Activated T-cell treated with anti-CD3 and anti-CD28 coated beads, Interleukin-2, amount 50 U/mL, for 24 hours (primary cell): ENCODE measurements at regions not wholly inside any gene's neighbourhood (a gene's known extent, or its start where the extent isn't known, plus 50 kb on each side); places are given as distances from the start of the nearest gene placed in this dataset.
"Not testable (repeated sequence)": the region's sequence is repeated elsewhere in the genome, so short reads cannot be mapped to it uniquely, and the experiment has no call there.

ENCODE experiments used
- DNase-seq: peaks from one replicate; pipeline ENCODE4 v3.0.0-alpha.2; 2020
- H3K27ac Mint-ChIP-seq: 2 replicates; pipeline ENCODE4 v1.8.0; 2020; ENCODE audit warnings: mild to moderate bottlenecking, mixed read lengths
- H3K27me3 Mint-ChIP-seq: 2 replicates; pipeline ENCODE4 v1.8.0; 2020; ENCODE audit warnings: mixed read lengths
- H3K36me3 Mint-ChIP-seq: 2 replicates; pipeline ENCODE4 v1.8.0; 2020; ENCODE audit warnings: low read depth, mixed read lengths
- H3K4me1 Mint-ChIP-seq: 2 replicates; pipeline ENCODE4 v1.8.0; 2020; ENCODE audit warnings: low read depth, mixed read lengths
- H3K4me3 Mint-ChIP-seq: 2 replicates; pipeline ENCODE4 v1.8.0; 2020; ENCODE audit warnings: mild to moderate bottlenecking, moderate library complexity, mixed read lengths
- H3K9me3 Mint-ChIP-seq: 2 replicates; pipeline ENCODE4 v1.8.0; 2020; ENCODE audit warnings: mixed read lengths

DNA sequence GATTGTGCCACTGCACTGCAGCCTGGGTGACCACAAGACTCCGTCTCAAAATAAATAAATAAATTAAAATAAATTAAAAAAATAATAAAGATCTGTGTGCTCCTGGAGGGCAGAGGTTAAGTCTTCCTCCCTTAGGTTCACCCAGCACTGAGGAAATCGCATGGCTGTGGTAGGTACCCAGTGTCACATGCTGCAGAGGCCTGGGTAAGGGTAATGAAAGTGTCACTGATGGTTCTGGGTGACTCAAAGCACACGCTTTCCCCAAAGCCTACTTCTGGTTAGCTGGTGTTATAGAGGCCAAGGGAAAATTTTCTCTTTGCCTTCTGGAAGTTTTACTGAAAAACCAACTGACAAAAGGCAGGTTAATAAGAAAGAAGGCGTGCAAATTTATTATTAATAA, 88.8 kb upstream of the ITGB1 start:
- Mint-ChIP-seq H3K4me1 (peaks cover 10% of the 10 kb centered on the region), H3K9me3 (no peaks in the 10 kb centered on the region), H3K27me3 (no peaks in the 10 kb centered on the region), H3K36me3 (no peaks in the 10 kb centered on the region), H3K4me3 (no peak overlapping the region), H3K27ac (no peak overlapping the region)
- no peak for DNase-seq

- Mint-ChIP-seq H3K4me3 (no peak overlapping the region), H3K9me3 (no peaks in the 10 kb centered on the region), H3K36me3 (no peaks in the 10 kb centered on the region), H3K27ac (no peak overlapping the region), H3K4me1 (peaks cover 2% of the 10 kb centered on the region), H3K27me3 (peaks cover 2% of the 10 kb centered on the region)
- DNase-seq: no peak
These were observed 87.4 kb upstream of the ITGB1 start for GRCh38 chr10:33045421-33045820.

- Mint-ChIP-seq H3K36me3 (no peaks in the 10 kb centered on the region), H3K4me3 (no peak overlapping the region), H3K4me1 (no peaks in the 10 kb centered on the region), H3K27ac (no peak overlapping the region), H3K9me3 (no peaks in the 10 kb centered on the region), H3K27me3 (peaks cover 2% of the 10 kb centered on the region)
- no peak for DNase-seq
These were observed 84.5 kb upstream of the ITGB1 start for GRCh38 chr10:33042565-33042964.

GRCh38 chr10:33041783-33042437, 83.9 kb upstream of the ITGB1 start:
- Mint-ChIP-seq H3K36me3 (no peaks in the 10 kb centered on the region), H3K27ac (no peak overlapping the region), H3K4me3 (no peak overlapping the region), H3K9me3 (no peaks in the 10 kb centered on the region), H3K4me1 (no peaks in the 10 kb centered on the region), H3K27me3 (peaks cover 2% of the 10 kb centered on the region)
- DNase-seq: no peak

DNA sequence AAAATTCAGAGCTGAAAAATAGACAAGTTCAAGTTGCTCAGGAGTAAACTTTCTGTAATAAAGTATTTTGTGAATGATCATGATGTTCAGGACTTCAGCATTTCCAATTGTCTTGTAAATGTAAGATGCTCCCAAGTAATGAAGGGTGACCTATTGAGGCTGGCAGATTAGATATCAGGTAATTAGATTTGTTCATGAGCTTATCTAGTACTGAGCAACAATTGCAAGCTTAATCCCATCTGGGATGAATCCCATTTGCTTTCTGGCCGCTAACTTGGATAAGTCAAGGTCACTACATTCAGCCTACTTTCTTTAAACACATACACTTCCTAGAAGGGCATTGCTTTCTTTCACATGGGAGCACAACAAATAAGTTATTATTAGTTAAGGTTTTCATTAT, 82.4 kb upstream of the ITGB1 start:
- no peak overlapping the region for H3K4me3 Mint-ChIP-seq

DNA sequence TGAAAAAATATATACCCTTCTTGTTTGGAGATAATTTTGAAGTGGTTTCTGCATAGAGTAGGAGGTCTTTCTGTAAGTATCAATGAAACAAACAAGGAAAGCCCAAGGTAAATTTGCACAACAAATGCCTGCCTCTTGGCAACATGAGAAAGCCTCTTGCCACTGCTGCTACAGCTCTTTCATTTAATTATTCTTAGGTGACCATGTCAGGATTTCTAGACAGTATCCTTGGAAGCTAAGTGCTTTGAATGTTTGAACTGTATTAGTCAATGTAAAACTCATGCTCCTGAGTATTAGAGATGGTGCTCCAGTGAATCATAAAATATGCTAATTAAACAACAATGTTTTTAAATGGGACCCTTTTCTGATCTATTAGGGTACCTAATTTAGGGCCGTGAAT, 81.2 kb upstream of the ITGB1 start:
- Mint-ChIP-seq H3K36me3 (no peaks in the 10 kb centered on the region), H3K27ac (no peak overlapping the region), H3K4me1 (no peaks in the 10 kb centered on the region), H3K9me3 (no peaks in the 10 kb centered on the region), H3K27me3 (peaks cover 2% of the 10 kb centered on the region), H3K4me3 (no peak overlapping the region)
- DNase-seq: no peak

More for the DNA sequence above, 82.4 kb upstream of the ITGB1 start:
- H3K27me3 Mint-ChIP-seq: peaks cover 2% of the 10 kb centered on the region
- H3K27ac Mint-ChIP-seq: no peak overlapping the region
- DNase-seq: no peak
- H3K9me3 Mint-ChIP-seq: no peaks in the 10 kb centered on the region
- H3K36me3 Mint-ChIP-seq: no peaks in the 10 kb centered on the region
- H3K4me1 Mint-ChIP-seq: no peaks in the 10 kb centered on the region

GRCh38 chr10:33038672-33039071, 80.6 kb upstream of the ITGB1 start:
- no peak for DNase-seq
- no peaks in the 10 kb centered on the region for H3K9me3 Mint-ChIP-seq
- H3K27me3 Mint-ChIP-seq: peaks cover 2% of the 10 kb centered on the region
- no peak overlapping the region for H3K27ac Mint-ChIP-seq
- no peaks in the 10 kb centered on the region for H3K4me1 Mint-ChIP-seq
- H3K4me3 Mint-ChIP-seq: no peak overlapping the region
- H3K36me3 Mint-ChIP-seq: no peaks in the 10 kb centered on the region

DNA sequence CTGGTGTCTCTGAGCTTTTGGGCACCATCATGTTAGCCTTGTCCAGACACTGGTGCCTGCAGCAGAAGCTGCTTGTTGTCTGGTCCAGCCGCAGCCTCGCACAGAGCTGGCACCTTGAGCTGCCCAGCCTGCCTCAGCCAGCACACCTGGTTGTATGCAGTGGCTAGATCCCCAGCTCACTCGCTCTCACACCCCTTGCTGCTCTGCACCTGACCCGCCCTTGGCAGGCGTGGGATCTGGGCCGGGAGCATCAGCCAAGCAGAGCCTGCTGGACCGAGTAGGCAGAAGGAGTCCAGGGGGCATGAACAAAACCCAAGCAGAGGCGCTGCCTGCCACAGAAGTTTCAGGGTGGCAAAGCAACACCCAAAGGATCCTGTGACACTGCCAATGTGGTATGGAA, 79.7 kb upstream of the ITGB1 start:
- Mint-ChIP-seq H3K4me1 (no peaks in the 10 kb centered on the region), H3K27me3 (peaks cover 2% of the 10 kb centered on the region), H3K27ac (no peak overlapping the region), H3K9me3 (no peaks in the 10 kb centered on the region), H3K36me3 (no peaks in the 10 kb centered on the region), H3K4me3 (no peak overlapping the region)
- DNase-seq: no peak

DNA sequence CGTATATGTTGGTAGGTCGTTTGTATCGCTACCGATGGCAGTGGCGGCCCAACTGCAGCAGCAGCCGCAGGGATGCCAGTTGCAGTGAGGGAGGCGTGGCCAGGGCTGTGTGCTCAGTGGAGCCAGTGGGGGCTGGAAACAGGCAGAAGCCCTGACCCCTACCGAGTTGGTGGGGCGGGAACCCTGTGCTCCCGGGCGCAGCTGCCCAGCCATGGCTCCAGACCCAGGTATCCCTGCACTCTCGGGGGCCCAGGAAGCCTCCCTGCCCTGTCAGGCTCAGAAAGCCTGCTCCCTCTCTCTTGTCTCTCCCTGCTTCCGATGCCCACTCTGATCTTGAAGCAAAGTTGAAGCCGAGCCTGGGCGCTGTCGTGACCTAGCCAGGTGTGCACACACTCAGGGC, 78.6 kb upstream of the ITGB1 start:
- no peak for DNase-seq
- Mint-ChIP-seq H3K4me1 (peaks cover 2% of the 10 kb centered on the region), H3K4me3 (no peak overlapping the region), H3K27me3 (peaks cover 2% of the 10 kb centered on the region), H3K27ac (no peak overlapping the region), H3K36me3 (no peaks in the 10 kb centered on the region), H3K9me3 (no peaks in the 10 kb centered on the region)

DNA sequence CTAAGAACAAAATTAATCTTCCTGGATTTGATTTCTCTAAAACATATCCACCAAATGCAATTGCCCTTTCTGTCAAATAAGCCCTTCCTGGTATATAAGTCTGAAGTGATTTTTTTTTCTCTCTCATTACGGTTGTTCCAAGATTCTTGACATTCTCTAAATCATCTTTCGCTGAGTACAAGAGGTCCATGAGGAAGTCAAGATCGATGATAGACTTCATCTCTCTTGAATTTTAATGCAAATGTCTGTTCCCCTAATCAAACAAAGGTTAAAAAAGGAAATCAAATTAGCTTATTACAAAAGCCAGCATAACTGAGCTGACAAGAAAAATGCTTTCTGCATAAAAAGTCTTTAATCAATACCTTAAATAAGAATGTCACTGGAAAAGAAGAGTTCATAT, 77.4 kb upstream of the ITGB1 start:
- no peak overlapping the region for H3K27ac Mint-ChIP-seq
- no peaks in the 10 kb centered on the region for H3K27me3 Mint-ChIP-seq

DNA sequence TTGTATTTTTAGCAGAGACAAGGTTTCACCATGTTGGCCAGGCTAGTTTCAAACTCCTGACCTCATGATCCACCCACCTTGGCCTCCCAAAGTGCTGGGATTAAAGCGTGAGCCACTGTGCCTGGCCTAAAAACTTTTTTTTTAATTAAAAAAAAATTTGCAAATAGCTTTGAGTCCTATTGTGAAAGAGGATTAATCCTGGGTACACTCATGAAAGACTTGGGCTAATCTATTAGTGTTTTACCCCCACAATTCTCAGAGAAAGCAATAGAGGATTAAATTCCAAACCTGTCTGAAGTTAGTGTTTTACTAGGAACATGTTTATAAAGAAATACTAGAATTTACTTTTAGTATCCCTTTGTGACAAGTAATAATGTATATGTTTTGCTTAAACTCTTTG, 76.9 kb upstream of the ITGB1 start:
- no peak for DNase-seq
- Mint-ChIP-seq H3K36me3 (no peaks in the 10 kb centered on the region), H3K4me1 (peaks cover 2% of the 10 kb centered on the region), H3K27ac (no peak overlapping the region), H3K9me3 (no peaks in the 10 kb centered on the region), H3K4me3 (no peak overlapping the region), H3K27me3 (no peaks in the 10 kb centered on the region)

More for the DNA sequence above, 77.4 kb upstream of the ITGB1 start:
- Mint-ChIP-seq H3K4me3 (no peak overlapping the region), H3K36me3 (no peaks in the 10 kb centered on the region), H3K4me1 (peaks cover 2% of the 10 kb centered on the region), H3K9me3 (no peaks in the 10 kb centered on the region)
- no peak for DNase-seq

DNA sequence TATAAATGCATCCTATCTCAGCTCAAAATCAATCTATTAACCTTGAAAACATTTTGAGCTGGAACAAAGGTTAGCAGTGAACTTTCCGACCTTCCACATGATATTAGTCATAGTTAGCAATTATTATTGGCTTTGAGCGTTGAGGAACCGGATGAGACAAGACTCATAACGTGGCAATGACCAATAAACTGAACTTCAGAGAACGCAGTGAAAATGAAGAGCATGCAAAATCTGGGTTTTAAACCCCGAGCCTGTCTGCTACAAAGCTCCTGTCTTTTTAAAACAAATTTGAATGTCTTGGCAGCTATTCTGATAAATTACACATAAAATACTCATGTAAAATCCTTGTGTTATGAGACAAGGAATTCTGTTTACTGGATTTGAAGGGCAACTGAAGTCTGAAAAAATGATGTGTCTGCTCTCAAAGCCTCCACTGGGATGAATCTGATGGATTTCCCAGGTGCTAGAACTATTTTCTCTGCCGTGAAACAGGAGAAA, 74.7 kb upstream of the ITGB1 start:
- H3K27ac Mint-ChIP-seq: no peak overlapping the region
- no peaks in the 10 kb centered on the region for H3K27me3 Mint-ChIP-seq
- DNase-seq: no peak
- no peaks in the 10 kb centered on the region for H3K36me3 Mint-ChIP-seq
- H3K9me3 Mint-ChIP-seq: no peaks in the 10 kb centered on the region
- peaks cover 16% of the 10 kb centered on the region for H3K4me1 Mint-ChIP-seq
- no peak overlapping the region for H3K4me3 Mint-ChIP-seq

DNA sequence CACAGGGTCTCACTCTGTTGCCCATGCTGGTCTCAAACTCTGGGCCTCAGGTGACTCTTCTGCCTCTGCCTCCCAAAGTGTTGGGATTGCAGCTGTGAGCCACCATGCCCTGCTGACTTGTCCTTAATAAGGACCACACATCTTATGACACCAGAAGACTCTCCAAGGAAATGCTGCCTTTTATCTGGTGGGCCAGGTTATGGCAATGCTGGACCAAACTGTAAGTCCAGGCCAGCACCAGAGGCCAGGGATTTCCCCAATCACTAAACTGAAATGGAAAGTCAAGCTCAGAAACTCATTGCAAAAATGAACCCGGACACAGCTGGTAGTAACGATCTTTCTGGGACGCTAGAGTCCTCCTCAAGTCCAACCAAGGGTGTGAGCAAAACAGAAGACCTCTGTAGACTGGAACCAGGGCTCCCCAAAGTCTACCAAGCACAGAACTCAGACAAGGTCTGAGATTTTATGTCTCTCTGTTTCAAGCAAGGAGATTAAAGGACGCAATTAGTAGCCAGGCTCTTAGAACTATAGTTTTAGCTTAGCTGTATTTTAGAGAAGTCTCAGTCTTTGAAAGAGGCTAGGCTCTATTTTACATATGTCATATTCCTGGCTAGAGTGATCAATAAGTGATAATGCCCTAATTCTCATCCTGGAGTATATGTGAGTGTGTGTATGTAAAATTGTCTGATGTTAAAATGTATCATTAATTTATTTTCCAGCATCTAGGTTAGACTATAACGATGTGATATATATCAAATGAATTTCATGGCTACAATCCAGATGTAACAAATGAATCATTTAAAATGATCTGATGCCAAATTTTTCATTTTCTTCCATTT, 74.0 kb upstream of the ITGB1 start:
- Mint-ChIP-seq H3K36me3 (no peaks in the 10 kb centered on the region), H3K27ac (no peak overlapping the region), H3K9me3 (no peaks in the 10 kb centered on the region), H3K4me1 (peaks cover 22% of the 10 kb centered on the region), H3K27me3 (no peaks in the 10 kb centered on the region), H3K4me3 (no peak overlapping the region)
- DNase-seq: no peak

DNA sequence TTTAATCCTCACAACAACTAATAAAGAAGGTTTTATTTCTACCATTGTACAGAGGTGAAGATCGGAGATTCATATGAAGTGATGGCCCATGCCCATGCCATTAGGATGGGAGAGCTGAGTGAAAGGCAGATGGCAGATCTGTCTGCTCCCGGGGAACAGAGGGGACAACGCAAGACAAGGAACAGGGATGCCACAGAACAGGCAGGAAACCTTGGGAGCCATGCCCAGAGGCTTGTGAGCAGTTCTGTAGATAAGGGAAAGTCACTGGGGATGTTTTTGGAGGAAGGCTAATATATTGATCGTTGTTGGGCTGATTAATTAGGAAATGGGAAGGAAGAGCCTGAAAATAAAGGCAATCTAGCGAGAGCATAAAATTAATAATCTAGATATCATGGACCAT, 73.1 kb upstream of the ITGB1 start:
- DNase-seq: no peak
- no peaks in the 10 kb centered on the region for H3K27me3 Mint-ChIP-seq
- H3K4me1 Mint-ChIP-seq: peaks cover 31% of the 10 kb centered on the region
- H3K4me3 Mint-ChIP-seq: no peak overlapping the region
- H3K36me3 Mint-ChIP-seq: no peaks in the 10 kb centered on the region
- H3K9me3 Mint-ChIP-seq: no peaks in the 10 kb centered on the region
- no peak overlapping the region for H3K27ac Mint-ChIP-seq

GRCh38 chr10:33028515-33028914, 70.5 kb upstream of the ITGB1 start:
- not testable (repeated sequence) for H3K36me3 Mint-ChIP-seq, H3K27ac Mint-ChIP-seq, H3K9me3 Mint-ChIP-seq, H3K27me3 Mint-ChIP-seq, H3K4me3 Mint-ChIP-seq, DNase-seq
- H3K4me1 Mint-ChIP-seq: peaks cover 42% of the 10 kb centered on the region
